DMS 273 (cell line): ENCODE measurements at regions not wholly inside any gene's neighbourhood (a gene's known extent, or its start where the extent isn't known, plus 50 kb on each side); places are given as distances from the start of the nearest gene placed in this dataset.

Experiments used
- DNase-seq: peaks from one replicate; lab custom pipeline; 2025; ENCODE audit not compliant: unreplicated experiment; lab: John Stamatoyannopoulos, UW

DNA sequence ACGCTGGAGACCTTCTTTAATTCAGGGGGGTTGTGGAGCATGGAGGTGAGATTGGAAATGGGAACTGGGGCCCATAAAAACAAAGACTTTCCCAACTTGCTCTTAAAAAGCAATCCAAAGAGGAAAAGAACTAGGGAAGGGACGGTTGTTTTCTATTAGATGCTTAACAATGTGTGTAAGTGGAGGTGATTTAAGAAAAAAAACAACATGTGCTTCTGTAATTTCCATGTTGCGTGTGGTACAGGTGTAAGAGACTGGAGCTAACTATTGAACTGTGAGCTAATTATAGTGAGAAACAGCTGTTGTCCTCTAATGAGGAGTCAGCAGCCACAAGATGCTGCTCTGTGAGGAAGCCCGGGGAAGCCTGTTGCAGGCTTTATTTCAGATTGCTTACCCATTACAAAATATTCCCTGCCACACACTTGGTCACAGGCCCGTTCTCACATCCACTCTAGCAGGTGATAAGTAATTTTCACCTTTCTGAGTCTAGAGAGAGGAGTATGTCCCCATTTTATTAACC, 280.6 kb upstream of the PARD3B start:
- DNase-seq: peak; percentile 53

- no peak for DNase-seq
Measured at GRCh38 chr2:204265681-204266181, 279.5 kb upstream of the PARD3B start.

DNA sequence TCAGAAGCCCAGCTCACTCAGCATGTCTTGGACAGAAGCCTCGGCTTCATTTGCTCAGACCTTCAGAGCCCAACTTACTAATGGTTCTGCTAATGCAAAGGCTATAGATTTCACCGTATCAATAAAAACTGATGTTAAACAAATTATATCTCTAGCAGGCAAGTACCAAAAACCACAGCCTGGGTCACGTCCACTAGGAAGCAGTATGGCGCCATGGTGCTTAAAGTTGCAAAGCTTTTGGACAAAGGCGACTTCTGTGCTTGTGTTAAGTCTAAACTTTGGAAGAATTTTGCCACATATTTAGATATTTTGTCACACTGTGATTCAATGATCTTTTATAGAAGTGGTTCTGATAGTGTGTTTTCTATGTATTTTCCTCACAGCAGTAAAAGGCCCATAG, 276.8 kb upstream of the PARD3B start:
- DNase-seq: peak; percentile 1

DNA sequence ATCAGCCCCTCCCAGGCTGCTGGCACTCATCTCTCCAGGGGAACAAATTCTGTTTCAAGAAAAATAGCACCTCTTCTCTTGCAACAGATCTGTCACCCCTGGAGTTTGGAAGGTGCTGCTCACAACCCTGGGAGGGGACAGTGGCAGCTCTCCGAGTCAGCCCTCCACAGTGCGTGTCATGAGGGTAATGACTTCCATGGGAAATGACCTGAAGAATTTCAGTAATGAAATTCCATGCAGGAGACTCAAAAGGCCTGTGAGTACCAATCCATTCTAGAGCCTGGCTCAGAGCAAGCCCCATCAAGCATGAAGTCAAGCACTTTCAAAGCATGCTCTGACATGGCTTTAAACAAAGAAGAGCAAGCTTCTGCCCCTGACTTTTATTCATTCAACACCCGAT, 276.3 kb upstream of the PARD3B start:
- no peak for DNase-seq

DNA sequence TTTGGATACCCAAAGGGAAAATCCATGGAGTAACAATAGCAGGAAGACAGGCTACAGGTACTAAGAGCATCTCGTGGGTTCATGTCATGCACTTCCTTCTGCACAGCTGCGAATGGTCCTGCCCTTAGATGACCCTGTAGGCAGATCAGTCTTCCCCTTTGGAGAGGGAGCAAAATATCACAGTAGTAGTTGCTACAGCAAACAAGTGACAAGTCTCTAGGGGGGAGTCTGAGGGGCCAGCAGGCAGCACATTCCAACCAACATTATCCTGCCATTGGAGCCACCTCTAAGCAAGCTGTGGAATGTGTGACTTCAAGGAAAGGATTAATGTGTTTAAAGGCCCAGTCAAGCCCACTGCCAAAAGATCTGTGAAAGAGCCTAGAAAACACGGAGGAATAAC, 273.2 kb upstream of the PARD3B start:
- DNase-seq: no peak

DNA sequence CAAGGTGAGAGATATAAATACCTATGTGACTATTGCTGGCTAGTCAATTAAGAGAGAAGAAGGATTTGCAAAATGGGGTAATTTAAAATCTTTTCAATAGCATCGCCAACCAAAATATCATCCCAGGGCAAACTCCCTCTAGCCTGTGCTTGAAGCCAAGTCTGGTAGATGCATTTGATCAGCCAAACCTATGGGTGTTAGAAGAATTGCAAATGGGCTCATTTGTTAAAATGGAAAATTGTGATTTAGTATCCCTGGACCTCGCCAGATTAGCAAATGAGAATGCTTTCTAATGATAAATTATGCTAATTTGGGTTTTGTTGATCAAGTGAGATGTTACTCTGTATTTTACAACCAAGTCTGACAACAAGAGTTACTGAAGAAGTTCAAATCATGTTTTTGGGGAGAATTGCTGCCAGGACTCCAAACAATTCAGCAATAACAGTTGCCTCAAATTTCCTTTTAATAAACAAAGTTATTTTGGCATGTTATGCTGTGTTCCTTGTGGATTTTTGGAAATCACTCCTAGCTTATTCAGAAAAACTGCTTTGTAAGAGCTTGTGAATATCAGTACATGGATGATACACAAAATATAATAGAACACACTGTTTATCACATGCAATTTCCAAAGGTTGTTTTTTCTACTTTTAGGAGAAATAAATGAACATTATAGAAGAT, 272.5 kb upstream of the PARD3B start:
- DNase-seq: no peak

DNA sequence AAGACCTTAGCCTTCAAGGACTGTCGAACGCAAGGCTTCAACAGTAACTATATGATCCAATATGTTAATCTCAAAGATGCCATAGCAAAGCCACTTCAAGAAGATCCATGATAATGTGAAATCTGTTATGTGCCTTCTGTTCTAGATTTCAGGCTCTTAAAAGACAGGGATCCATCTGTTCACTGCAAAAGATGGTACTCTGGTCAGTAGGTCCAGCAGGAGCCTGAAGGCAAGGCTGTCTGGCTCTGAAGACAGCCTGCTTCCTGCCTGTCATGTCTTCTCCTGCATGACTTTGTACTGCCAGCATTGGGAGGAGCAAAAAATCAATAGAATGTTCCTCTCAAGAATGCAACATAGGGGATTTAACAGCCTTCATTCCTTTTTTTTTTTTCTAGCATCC, 270.8 kb upstream of the PARD3B start:
- DNase-seq: peak; percentile 23

DNA sequence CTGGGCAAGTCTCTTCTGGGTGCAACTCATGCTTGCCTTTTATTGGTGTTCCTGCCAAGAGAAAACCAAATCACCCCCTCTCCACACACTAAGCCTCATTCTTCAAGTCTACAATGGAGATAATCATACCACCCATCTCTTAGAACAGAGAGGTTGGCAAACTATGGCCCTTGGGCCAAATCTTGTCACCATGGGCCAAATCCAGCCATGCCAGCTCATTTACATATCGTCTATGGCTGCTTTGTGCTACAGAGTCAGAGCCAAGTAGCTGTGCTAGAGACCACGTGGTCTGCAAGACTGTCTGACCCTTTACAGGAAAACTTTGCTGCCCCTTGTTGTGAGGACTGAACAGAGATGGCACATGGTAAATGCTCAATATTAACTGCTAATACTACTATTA, 270.3 kb upstream of the PARD3B start:
- no peak for DNase-seq

- peak; percentile 7 for DNase-seq
Measured at GRCh38 chr2:204277226-204277625, 268.0 kb upstream of the PARD3B start.

- DNase-seq: no peak
Measured at GRCh38 chr2:204278454-204278853, 266.8 kb upstream of the PARD3B start.

- DNase-seq: no peak
Measured at GRCh38 chr2:204279819-204280218, 265.5 kb upstream of the PARD3B start.

DNA sequence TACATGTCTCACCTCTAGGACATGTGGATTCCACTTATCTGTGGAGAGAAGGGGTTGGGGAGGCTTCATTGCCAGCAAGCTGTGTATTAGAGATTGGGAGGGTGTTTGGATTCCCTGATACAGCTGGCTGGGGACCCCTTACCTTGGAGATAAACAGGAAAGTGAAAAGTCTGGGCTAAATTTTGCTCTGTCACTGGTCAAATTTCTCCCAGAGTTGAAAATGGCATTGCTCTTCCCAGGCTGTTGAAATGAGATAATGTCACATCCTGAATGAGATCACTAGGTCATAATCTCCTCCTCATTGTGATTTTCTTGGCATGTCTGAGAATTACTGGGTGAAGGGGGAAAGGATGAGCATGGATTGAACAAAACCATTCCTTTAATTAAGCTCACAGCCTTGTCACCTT, 265.0 kb upstream of the PARD3B start:
- no peak for DNase-seq

DNA sequence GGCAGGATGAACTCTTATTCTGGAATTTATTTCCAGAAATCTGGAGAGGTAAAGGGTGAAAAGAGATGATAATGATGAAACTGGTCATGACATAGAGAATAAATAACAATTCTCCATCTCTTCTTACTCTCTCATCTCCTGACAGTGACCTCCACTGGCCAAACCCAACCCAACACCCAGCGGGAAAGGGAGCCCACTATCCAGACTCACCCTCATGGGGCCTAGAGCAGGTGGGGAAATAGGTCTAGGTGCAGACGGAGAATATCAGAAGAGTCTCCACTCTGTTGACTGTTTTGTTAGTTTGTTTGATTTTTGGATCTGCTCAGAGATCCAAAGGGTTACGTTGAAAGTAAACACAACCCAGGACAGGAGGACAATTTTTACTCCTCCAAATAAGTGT, 263.2 kb upstream of the PARD3B start:
- DNase-seq: no peak

DNA sequence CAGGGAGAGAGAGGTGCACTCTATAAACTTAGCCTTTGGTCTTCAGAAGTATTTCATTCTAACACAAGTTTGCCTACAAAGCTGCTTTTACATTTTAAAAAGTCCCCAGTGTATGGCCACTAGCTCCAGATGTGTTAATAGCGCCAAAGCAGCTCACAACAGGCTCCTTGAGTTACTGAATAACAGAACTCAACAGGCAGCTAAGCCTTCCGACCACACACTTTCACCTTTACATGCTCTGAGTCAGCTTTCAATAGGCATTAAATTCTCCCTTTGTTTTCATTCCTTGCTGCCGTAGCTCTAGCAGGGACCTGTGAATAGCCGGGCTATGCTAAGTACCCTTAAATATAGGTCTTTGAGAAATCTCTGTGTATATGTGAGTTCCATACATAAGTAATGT, 262.8 kb upstream of the PARD3B start:
- DNase-seq: no peak

- no peak for DNase-seq
Measured at GRCh38 chr2:204289066-204289465, 256.2 kb upstream of the PARD3B start.

GRCh38 chr2:204292439-204292838, 252.8 kb upstream of the PARD3B start:
- DNase-seq: no peak

GRCh38 chr2:204293884-204294747, 251.2 kb upstream of the PARD3B start:
- DNase-seq: no peak

DNA sequence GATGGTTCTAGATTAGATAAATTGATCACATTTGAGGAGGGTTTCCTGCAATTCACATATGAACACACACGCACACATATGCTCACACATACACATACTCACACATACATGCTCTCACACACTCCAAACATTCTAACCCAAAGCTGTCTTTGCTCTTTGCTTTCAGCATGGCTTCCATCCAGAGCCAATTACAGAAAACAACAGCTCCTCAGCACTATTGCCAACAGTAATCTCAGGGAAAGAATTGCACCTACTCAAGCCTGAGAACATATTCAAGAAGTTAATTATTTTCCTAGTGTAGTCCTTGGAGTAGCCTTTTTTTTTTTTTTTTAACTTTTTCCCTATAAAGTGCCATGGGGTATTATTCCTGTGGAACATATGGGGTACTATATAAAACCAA, 246.9 kb upstream of the PARD3B start:
- DNase-seq: no peak

DNA sequence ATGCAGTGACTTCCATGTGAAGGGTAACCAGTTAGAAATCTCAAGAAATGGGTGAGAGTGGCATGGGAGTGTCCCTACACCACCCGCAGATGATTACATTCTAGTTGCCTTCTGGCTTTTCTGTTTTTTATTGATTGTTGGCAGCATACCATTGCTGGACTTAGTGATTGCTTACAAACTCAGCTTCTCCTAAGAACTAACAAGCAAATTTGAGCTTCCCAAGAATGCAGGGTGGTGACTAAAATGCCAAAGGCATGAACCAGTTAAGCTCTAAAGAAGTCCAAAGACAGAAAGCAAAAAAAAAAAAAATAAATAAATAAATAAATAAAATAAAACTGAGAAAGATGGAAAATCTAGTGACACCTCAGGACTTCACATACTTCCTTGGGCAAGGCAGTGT, 245.5 kb upstream of the PARD3B start:
- no peak for DNase-seq

DNA sequence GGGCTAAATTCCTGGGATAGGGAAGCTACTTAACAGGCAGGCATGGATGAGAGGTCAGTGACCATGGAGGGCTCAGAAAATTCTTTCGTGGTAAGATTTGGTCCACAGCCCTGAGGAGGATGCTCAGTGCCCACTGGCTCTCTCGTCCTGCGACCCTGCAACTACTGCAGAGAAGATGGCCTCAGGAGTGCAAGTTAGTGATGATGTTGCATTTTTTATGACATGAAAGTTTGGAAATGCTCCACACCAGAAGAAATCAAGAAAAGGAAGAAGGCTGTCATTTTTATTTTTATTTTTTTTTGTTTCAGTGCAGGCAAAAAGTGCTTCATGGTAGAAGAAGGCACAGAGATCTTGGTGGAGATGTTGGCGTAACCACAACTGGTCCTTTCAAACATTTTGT, 238.6 kb upstream of the PARD3B start:
- no peak for DNase-seq

GRCh38 chr2:204312105-204312504, 233.2 kb upstream of the PARD3B start:
- no peak for DNase-seq

DNA sequence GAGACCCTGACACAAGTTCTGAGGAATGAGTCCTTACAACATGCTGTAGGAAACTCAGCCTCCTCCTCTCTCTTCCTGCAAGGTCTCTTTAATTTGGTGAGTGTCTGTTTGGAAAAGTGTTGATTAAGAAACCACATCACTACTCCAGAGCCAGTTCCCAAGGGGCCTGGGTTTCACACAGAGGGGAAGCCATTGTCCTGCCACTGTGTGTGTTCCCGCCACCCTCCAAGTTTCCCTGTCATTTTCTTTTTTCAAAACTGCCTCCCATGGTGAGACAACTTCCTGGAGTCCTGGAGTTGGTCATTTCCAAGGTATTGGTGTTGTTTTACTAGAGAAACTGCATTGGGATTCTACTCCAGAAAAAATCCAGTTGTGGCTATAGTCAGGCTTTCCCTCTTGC, 232.0 kb upstream of the PARD3B start:
- no peak for DNase-seq
